ENCODE measurements at regions not wholly inside any gene's neighbourhood (a gene's known extent, or its start where the extent isn't known, plus 50 kb on each side); places are given as distances from the start of the nearest gene placed in this dataset.
"Not testable (repeated sequence)": the region's sequence is repeated elsewhere in the genome, so short reads cannot be mapped to it uniquely, and the experiment has no call there.

GRCh38 chr4:108458681-108459080 is 161.7 kb upstream of the RPL34 start:
- no peak for DNase-seq (ENCODE audit: low read depth)

GRCh38 chr4:108454227-108454626 is 166.1 kb upstream of the RPL34 start:
- no peak for DNase-seq (ENCODE audit: low read depth)

GRCh38 chr4:108453366-108453765 is 167.0 kb upstream of the RPL34 start:
- no peak for DNase-seq (ENCODE audit: low read depth)

GRCh38 chr4:108450236-108450898 is 170.0 kb upstream of the RPL34 start:
- no peak for DNase-seq (ENCODE audit: low read depth)

- no peak for DNase-seq (ENCODE audit: low read depth)
Measured at GRCh38 chr4:108449129-108449528, 171.2 kb upstream of the RPL34 start.

GRCh38 chr4:108446556-108446955 is 173.8 kb upstream of the RPL34 start:
- no peak for DNase-seq (ENCODE audit: low read depth)

GRCh38 chr4:108445716-108446115 is 174.7 kb upstream of the RPL34 start:
- no peak for DNase-seq (ENCODE audit: low read depth)

GRCh38 chr4:108443585-108443984 is 176.8 kb upstream of the RPL34 start:
- no peak for DNase-seq (ENCODE audit: low read depth)

GRCh38 chr4:108433832-108434231 is 186.5 kb upstream of the RPL34 start:
- peak; percentile 17 for DNase-seq (ENCODE audit: low read depth)

- DNase-seq (ENCODE audit: low read depth): not testable (repeated sequence)
Measured at GRCh38 chr4:108433394-108433793, 187.0 kb upstream of the RPL34 start.

- DNase-seq (ENCODE audit: low read depth): no peak
Measured at GRCh38 chr4:108432418-108432817, 188.0 kb upstream of the RPL34 start.

GRCh38 chr4:108431986-108432385 is 188.4 kb upstream of the RPL34 start:
- DNase-seq (ENCODE audit: low read depth): no peak

- no peak for DNase-seq (ENCODE audit: low read depth)
Measured at GRCh38 chr4:108430921-108431320, 189.5 kb upstream of the RPL34 start.

GRCh38 chr4:108429662-108430061 is 190.7 kb upstream of the RPL34 start:
- no peak for DNase-seq (ENCODE audit: low read depth)

- no peak for DNase-seq (ENCODE audit: low read depth)
Measured at GRCh38 chr4:108428923-108429322, 191.5 kb upstream of the RPL34 start.

- DNase-seq (ENCODE audit: low read depth): no peak
Measured at GRCh38 chr4:108427946-108428485, 192.4 kb upstream of the RPL34 start.

GRCh38 chr4:108426493-108426892 is 193.9 kb upstream of the RPL34 start:
- DNase-seq (ENCODE audit: low read depth): peak; percentile 10

- peak; percentile 14 for DNase-seq (ENCODE audit: low read depth)
Measured at GRCh38 chr4:108425988-108426387, 194.4 kb upstream of the RPL34 start.

GRCh38 chr4:108417923-108418322 is 202.5 kb upstream of the RPL34 start:
- no peak for DNase-seq (ENCODE audit: low read depth)

GRCh38 chr4:108416831-108417230 is 203.5 kb upstream of the RPL34 start:
- DNase-seq (ENCODE audit: low read depth): no peak

GRCh38 chr4:108415389-108415788 is 205.0 kb upstream of the RPL34 start:
- no peak for DNase-seq (ENCODE audit: low read depth)

- DNase-seq (ENCODE audit: low read depth): no peak
Measured at GRCh38 chr4:108411836-108412235, 208.5 kb upstream of the RPL34 start.

GRCh38 chr4:108409691-108410090 is 210.7 kb upstream of the RPL34 start:
- DNase-seq (ENCODE audit: low read depth): not testable (repeated sequence)

GRCh38 chr4:108405586-108405985 is 214.8 kb upstream of the RPL34 start:
- no peak for DNase-seq (ENCODE audit: low read depth)
